ENCODE measurements at regions not wholly inside any gene's neighbourhood (a gene's known extent, or its start where the extent isn't known, plus 50 kb on each side); places are given as distances from the start of the nearest gene placed in this dataset.

- 52 to 73% (median 70%) methylated on average over 9 of the region's 9 CpGs for WGBS, 5 donors
- peak overlapping the region in 3 of 5 donors; percentile 45 to 89 (median 89) for H3K27ac ChIP-seq
- H3K27me3 ChIP-seq: peaks cover 0 to 5% (median 0%) of the 10 kb centered on the region in 3 donors
Observed at GRCh38 chr16:86306811-86307513, 203.4 kb upstream of the FOXF1 start.

GRCh38 chr16:86307514-86307903 is 202.8 kb upstream of the FOXF1 start:
- no peak overlapping the region for H3K4me3 ChIP-seq
- H3K4me1 ChIP-seq: peaks cover 6 to 22% (median 7%) of the 10 kb centered on the region in 4 donors
- H3K27ac ChIP-seq: peak overlapping the region in 3 of 5 donors; percentile 44 to 89 (median 89)
- no peaks in the 10 kb centered on the region for H3K36me3 ChIP-seq
- TF ChIP-seq EP300 (IDR thresholded peaks at IDR 0.05): peak; percentile 57
- TF ChIP-seq CTCF (IDR thresholded peaks at IDR 0.05): no peak
- TF ChIP-seq POLR2AphosphoS5 (IDR thresholded peaks at IDR 0.05): peak in 2 of 3 donors; percentile 42 to 69
- 52 to 68% (median 61%) methylated on average over 6 of the region's 6 CpGs for WGBS, 5 donors
- DNase-seq: no peak
- intact Hi-C loops (cut with DNase I; ENCODE audit: low total_unique reads): no loop called here
- no peaks in the 10 kb centered on the region for H3K9me3 ChIP-seq
- peaks cover 0 to 5% (median 0%) of the 10 kb centered on the region in 3 donors for H3K27me3 ChIP-seq

More at GRCh38 chr16:86306811-86307513, 203.4 kb upstream of the FOXF1 start:
- Histone ChIP-seq H3K9me3 (no peaks in the 10 kb centered on the region), H3K36me3 (no peaks in the 10 kb centered on the region), H3K4me3 (no peak overlapping the region), H3K4me1 (peaks cover 6 to 28% (median 7%) of the 10 kb centered on the region in 4 donors)
- intact Hi-C loops (cut with DNase I; ENCODE audit: low total_unique reads): no loop called here
- TF ChIP-seq POLR2A (IDR thresholded peaks at IDR 0.05): no peak
- TF ChIP-seq CTCF (IDR thresholded peaks at IDR 0.05): no peak
- no peak for TF ChIP-seq EP300 (IDR thresholded peaks at IDR 0.05)
- TF ChIP-seq POLR2AphosphoS5 (IDR thresholded peaks at IDR 0.05): peak in 1 of 3 donors; percentile 11
- DNase-seq: no peak

- Histone ChIP-seq H3K27ac (peak overlapping the region in 2 of 5 donors; percentile 4 to 89), H3K4me3 (no peak overlapping the region), H3K27me3 (peaks cover 0 to 5% (median 0%) of the 10 kb centered on the region in 3 donors), H3K4me1 (peaks cover 2 to 12% (median 3%) of the 10 kb centered on the region in 4 donors), H3K9me3 (no peaks in the 10 kb centered on the region), H3K36me3 (no peaks in the 10 kb centered on the region)
- intact Hi-C loops (cut with DNase I; ENCODE audit: low total_unique reads): no loop called here
- WGBS, 5 donors: 72 to 77% (median 75%) methylated on average over 8 to 10 of the region's 10 CpGs
- TF ChIP-seq POLR2A (IDR thresholded peaks at IDR 0.05) (no peak), POLR2AphosphoS5 (IDR thresholded peaks at IDR 0.05) (no peak)
- DNase-seq: no peak
Observed at GRCh38 chr16:86308514-86308913, 201.8 kb upstream of the FOXF1 start.

- DNase-seq: no peak
- no peaks in the 10 kb centered on the region for H3K9me3 ChIP-seq
- no peaks in the 10 kb centered on the region for H3K27me3 ChIP-seq
- no peak overlapping the region for H3K4me3 ChIP-seq
- no peak overlapping the region for H3K27ac ChIP-seq
- TF ChIP-seq POLR2A (IDR thresholded peaks at IDR 0.05): no peak
- TF ChIP-seq EP300 (IDR thresholded peaks at IDR 0.05): no peak
- no peak for TF ChIP-seq POLR2AphosphoS5 (IDR thresholded peaks at IDR 0.05)
- no peak for TF ChIP-seq CTCF (IDR thresholded peaks at IDR 0.05)
- no peaks in the 10 kb centered on the region for H3K36me3 ChIP-seq
- no peaks in the 10 kb centered on the region for H3K4me1 ChIP-seq
- intact Hi-C loops (cut with DNase I; ENCODE audit: low total_unique reads): no loop called here
- 19 to 34% (median 28%) methylated on average over 8 of the region's 8 CpGs for WGBS, 5 donors
Observed at GRCh38 chr16:86313631-86314030, 196.7 kb upstream of the FOXF1 start.
